K562 (cell line): ENCODE measurements at regions not wholly inside any gene's neighbourhood (a gene's known extent, or its start where the extent isn't known, plus 50 kb on each side); places are given as distances from the start of the nearest gene placed in this dataset.

Experiments
- CHD2 ChIP-seq: IDR thresholded peaks from 2 replicates; pipeline ENCODE4 v1.6.1; 2011; ENCODE audit warnings: low read depth, low read length
- IRF1 ChIP-seq: sonication (generic); formaldehyde crosslinking; IDR thresholded peaks from 2 replicates; pipeline ENCODE4 v1.8.0; 2022; ENCODE audit warnings: missing genetic modification reagents, mild to moderate bottlenecking, borderline replicate concordance
- KAT7 ChIP-seq: sonication (generic); formaldehyde crosslinking; IDR thresholded peaks from 2 replicates; pipeline ENCODE4 v1.8.0; 2022; ENCODE audit warnings: missing genetic modification reagents, mild to moderate bottlenecking, borderline replicate concordance
- MAX ChIP-seq: sonication (generic); formaldehyde crosslinking; IDR thresholded peaks from 2 replicates; pipeline ENCODE4 v1.9.0; 2022; ENCODE audit warnings: mild to moderate bottlenecking, missing genetic modification reagents
- NKRF ChIP-seq: fragments of 450-650 bp; IDR thresholded peaks from 2 replicates; pipeline ENCODE4 v1.6.1; 2016; ENCODE audit warnings: borderline replicate concordance
- NR1H2 ChIP-seq: sonication (generic); formaldehyde crosslinking; IDR thresholded peaks from 2 replicates; pipeline ENCODE4 v1.4.0; 2020; ENCODE audit warnings: mild to moderate bottlenecking, missing genetic modification reagents
- PYGO2 ChIP-seq: fragments of 450-650 bp; IDR thresholded peaks from 2 replicates; pipeline ENCODE4 v1.6.1; 2016; ENCODE audit warnings: mild to moderate bottlenecking, missing genetic modification characterization, moderate library complexity, missing compliant biosample characterization
- REST ChIP-seq, 2 experiments: fragments of 450-650 bp; formaldehyde crosslinking in 1 of 2; IDR thresholded peaks; 2 replicates each; pipeline versions ENCODE4 v1.4.0 to v1.6.1; 2014 to 2020; ENCODE audit warnings: mild to moderate bottlenecking in 2 of 2, borderline replicate concordance in 1 of 2, low read depth in 1 of 2
- ZBTB40 ChIP-seq, 2 experiments: fragments of 450-650 bp in 1 of 2; sonication (generic) in 1 of 2; formaldehyde crosslinking in 1 of 2; IDR thresholded peaks; 2 replicates each; pipeline versions ENCODE4 v1.7.1 to v1.9.0; 2016 to 2022; ENCODE audit warnings: inconsistent platforms in 1 of 2, mild to moderate bottlenecking in 1 of 2, missing genetic modification reagents in 1 of 2
- ZNF224 ChIP-seq: sonication (generic); formaldehyde crosslinking; IDR thresholded peaks from 2 replicates; pipeline ENCODE4 v1.8.0; 2022; ENCODE audit warnings: mild to moderate bottlenecking, missing genetic modification reagents

- TF ChIP-seq IRF1, result no peak
- no peak for TF ChIP-seq NKRF
- no peak for TF ChIP-seq NR1H2 (CRISPR knock-in tag)
- TF ChIP-seq REST (IDR thresholded peaks at IDR 0.05; ENCODE audit: borderline replicate concordance), result no peak
- no peak for TF ChIP-seq REST (CRISPR knock-in tag; IDR thresholded peaks at IDR 0.05; ENCODE audit: low read depth)
- no peak for TF ChIP-seq KAT7 (CRISPR knock-in tag)
- no peak for TF ChIP-seq ZNF224
- TF ChIP-seq CHD2, result no peak
- TF ChIP-seq ZBTB40 (IDR thresholded peaks at IDR 0.05), result no peak
- TF ChIP-seq ZBTB40 (CRISPR knock-in tag; IDR thresholded peaks at IDR 0.05), result no peak
- TF ChIP-seq PYGO2 (tag), result no peak
- TF ChIP-seq MAX, result no peak
Measured at GRCh38 chr9:19555214-19555613, 146.4 kb downstream of the ACER2 start.
